HEK293T (cell line): ENCODE measurements at regions not wholly inside any gene's neighbourhood (a gene's known extent, or its start where the extent isn't known, plus 50 kb on each side); places are given as distances from the start of the nearest gene placed in this dataset.

Source experiments
- ARNT ChIP-seq: fragments of 450-650 bp; IDR thresholded peaks from 2 replicates; pipeline ENCODE4 v1.6.1; 2017; ENCODE audit warnings: mild to moderate bottlenecking
- BHLHE40 ChIP-seq: fragments of 450-650 bp; IDR thresholded peaks from 2 replicates; pipeline ENCODE4 v1.6.1; 2016; ENCODE audit warnings: mild to moderate bottlenecking, moderate library complexity, borderline replicate concordance
- ELF4 ChIP-seq: fragments of 450-650 bp; IDR thresholded peaks from 2 replicates; pipeline ENCODE4 v1.6.1; 2017; ENCODE audit warnings: antibody characterized with exemption
- FOXK2 ChIP-seq: fragments of 450-650 bp; IDR thresholded peaks from 2 replicates; pipeline ENCODE4 v1.6.1; 2016; ENCODE audit warnings: mild to moderate bottlenecking
- FOXM1 ChIP-seq: fragments of 450-650 bp; IDR thresholded peaks from 2 replicates; pipeline ENCODE4 v1.6.1; 2017; ENCODE audit warnings: mild to moderate bottlenecking, borderline replicate concordance
- HDGF ChIP-seq: fragments of 450-650 bp; IDR thresholded peaks from 2 replicates; pipeline ENCODE4 v1.6.1; 2017; ENCODE audit warnings: antibody characterized with exemption, borderline replicate concordance
- L3MBTL2 ChIP-seq: fragments of 450-650 bp; conservative IDR thresholded peaks from 2 replicates; pipeline ENCODE4 v1.6.1; 2016; ENCODE audit warnings: mild to moderate bottlenecking
- SP1 ChIP-seq: fragments of 450-650 bp; IDR thresholded peaks from 2 replicates; pipeline ENCODE4 v1.6.1; 2017
- TARDBP ChIP-seq: fragments of 450-650 bp; IDR thresholded peaks from 2 replicates; pipeline ENCODE4 v1.6.1; 2016
- ZNF384 ChIP-seq: fragments of 450-650 bp; IDR thresholded peaks from 2 replicates; pipeline ENCODE4 v1.6.1; 2016

DNA sequence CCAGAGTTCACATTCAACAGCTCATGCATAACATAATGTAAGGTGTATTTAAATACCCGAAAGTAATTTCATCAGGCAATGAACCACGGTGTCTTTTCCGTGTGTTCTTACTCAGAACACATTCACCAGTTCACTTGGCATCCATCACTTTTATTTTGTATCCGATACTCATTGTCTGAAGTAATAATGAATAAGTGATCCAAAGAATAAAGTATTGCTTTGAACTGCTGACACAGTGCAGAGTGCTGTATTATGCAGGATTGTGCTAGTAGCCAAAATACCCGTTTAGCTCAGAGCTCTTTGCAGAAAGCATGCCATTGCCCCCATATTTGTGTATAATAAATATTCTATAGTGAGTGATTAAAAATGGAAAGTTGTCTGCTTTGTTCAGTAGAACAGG is 460.9 kb upstream of the KCNMB2 start:
- TF ChIP-seq FOXM1 (no peak), SP1 (no peak), TARDBP (no peak), BHLHE40 (no peak), ZNF384 (no peak), L3MBTL2 (no peak), FOXK2 (no peak), ELF4 (no peak), HDGF (no peak), ARNT (no peak)
